CD4-positive, alpha-beta T cell treated with Interleukin-4 for 1 hour (primary cell): ENCODE measurements at regions not wholly inside any gene's neighbourhood (a gene's known extent, or its start where the extent isn't known, plus 50 kb on each side); places are given as distances from the start of the nearest gene placed in this dataset.
A peak's percentile ranks its signal among the peaks of the same experiment; 100 is the strongest.
"Not testable (repeated sequence)": the region's sequence is repeated elsewhere in the genome, so short reads cannot be mapped to it uniquely, and the experiment has no call there.

Experiments
- DNase-seq, 2 donors: peaks; one replicate each; pipeline ENCODE4 v3.0.0-alpha.2; 2020 to 2022

DNA sequence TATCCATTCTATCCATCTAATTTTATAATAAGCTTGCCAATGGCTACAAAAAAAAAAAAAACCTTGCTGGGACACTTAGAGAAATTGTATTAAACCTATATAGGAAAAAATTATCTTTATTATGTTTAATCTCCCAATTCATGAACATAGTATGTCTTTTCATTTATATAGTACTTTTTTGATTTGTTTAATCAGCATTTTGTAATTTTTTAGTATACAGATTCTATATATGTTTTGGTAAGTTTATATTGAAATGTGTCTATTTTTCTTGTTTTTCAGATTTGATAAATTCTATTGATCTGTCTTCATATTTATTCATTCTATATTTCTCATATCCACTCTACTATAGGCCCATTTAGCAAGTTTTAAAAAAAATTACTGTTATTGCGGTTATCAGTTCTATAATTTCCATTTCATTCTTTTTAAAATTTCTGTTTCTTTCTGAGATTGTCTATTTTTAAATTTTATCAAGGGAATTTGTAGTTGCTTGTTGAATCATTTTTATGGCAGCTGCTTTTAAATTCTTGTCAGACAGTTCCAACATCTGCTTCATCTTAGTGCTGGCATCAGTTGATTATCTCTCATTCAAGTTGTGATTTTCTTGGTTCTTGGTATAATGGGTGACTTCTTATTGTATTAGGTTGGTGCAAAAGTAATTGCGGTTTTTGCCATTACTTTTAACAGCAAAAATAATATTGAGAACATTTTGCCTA is 170.1 kb upstream of the S1PR3 start:
- no peak for DNase-seq

DNA sequence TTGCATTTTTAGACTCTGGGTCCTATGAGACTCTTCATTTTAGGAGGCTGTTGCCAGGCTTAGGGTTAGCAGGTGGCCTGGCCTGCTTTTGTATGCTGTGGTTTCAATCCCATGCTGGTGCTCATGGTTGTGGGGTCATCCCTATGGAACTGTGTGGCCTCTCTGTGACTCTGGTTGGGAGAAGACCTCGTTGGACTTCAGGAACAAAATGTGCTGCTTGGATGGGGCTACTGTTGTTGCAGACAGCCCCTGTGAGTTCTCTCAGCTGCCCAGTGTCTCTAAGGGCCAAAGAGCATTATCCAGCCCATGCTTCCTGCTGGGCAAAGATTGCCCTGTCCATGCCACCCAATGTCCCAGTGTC is 169.5 kb upstream of the S1PR3 start:
- no peak for DNase-seq

DNA sequence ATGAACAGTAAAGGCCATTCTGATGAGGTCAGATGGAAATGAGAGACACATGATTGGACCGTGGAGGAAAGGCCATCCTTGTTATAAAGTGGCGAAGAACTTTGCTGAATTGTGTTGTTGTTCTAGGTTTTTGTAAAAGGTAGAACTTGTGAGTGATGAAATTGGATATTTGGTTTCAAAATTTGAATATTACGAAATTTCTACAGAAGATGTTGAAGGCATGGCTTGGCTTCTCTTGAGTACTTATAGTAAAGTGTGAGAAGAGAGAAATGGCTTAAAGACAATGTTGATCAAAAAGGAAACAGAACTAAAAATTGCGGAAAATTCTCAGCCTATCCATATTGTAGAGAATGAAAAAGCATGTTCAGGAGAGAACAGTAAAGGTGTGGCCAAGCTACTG is 166.6 kb upstream of the S1PR3 start:
- DNase-seq, result no peak

DNA sequence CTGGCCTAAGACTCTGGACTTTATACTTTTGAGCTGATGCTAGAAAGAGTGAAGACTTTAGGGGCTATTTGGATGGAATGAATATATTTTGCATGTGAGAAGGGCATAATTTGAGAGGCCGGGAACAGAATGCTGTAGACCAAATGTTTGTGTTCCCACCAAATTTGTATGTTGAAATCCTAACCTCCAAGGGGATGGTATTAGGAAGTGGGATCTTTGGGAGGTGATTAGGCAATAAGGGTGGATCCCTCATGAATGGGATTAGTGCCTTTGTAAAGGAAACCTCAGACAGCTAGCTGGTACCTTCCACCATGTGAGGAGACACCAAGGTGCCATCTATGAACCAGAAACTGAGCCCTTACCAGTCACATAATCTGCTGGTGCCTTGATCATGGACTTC is 165.1 kb upstream of the S1PR3 start:
- no peak for DNase-seq

DNA sequence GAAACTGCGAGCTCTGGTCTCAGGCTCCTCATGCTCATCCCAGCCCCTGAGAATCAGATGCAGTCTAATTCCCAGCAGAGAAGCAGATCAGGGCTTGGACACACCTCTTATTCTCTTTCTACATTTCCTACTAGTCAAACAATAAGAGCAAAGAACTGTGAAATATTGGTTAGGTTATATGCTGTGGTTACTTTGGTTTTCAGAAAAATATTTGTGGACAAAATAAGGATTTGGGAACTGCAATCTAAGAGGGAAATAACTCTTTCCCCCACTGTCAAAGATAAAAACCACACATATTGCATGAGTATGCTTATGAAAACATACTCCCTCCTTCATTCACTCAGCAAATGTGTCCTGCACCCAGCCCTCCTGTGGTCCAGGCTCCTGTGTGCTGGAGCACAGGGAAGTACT is 164.5 kb upstream of the S1PR3 start:
- DNase-seq, result no peak

DNA sequence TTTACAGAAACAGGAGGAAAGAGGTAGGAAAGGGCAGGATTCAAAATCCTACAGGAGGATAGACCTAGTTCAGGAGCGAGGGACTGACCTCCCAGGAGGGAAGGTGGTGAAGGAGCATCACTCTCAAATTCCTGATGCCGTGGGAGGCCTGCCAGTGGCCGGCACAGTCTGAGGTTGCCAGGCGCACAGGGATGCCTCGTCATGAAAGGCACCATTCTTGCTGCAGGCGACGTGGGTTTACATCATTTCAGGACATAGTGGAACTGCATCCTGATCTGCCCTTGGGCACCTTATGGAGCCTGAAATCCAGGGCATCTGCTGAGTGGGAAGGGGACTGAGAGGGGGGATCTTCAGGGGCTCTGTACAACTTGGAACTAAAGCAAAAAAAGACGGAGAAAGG is 163.2 kb upstream of the S1PR3 start:
- no peak for DNase-seq

DNA sequence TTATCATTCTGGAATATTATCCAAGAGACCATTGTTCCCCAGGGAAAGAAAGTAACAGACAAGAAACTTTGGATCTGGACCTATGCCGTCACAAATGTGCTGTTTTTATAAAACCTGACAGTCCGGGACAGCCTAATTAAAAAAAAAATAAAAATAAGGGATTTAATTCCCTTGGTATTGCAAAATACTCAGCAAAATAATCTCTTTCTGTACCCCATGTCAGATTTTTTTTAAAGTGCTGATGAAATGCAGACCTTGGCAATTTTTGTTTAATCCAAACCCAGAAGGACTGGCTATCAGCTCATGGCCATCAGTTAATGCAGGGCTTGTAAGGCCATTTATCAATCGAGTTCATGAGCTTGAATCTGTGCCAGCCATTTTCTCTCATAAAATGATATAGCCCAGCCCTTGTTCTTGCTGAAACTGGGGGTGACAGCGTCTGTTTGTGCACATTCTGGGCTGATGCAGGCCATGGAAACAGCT is 162.7 kb upstream of the S1PR3 start:
- no peak for DNase-seq

DNA sequence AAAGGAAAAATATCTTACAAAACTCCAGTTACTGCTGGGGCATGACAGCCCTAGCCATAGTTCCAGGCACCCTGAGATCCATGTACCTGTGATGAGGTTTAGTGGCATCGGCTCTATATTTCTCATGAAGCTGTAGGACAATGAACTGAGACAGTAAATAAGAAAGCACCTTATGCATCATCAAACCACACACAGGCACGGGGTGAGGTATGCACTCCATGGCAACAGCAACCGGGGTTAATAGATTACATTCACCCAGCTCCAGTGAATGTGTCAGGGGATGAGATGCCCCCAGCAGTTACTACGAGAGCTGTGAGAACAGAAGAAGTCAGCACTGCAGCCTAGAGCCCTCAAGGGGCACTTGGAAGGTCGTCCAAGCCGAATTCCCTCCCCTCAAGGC is 162.0 kb upstream of the S1PR3 start:
- no peak for DNase-seq

DNA sequence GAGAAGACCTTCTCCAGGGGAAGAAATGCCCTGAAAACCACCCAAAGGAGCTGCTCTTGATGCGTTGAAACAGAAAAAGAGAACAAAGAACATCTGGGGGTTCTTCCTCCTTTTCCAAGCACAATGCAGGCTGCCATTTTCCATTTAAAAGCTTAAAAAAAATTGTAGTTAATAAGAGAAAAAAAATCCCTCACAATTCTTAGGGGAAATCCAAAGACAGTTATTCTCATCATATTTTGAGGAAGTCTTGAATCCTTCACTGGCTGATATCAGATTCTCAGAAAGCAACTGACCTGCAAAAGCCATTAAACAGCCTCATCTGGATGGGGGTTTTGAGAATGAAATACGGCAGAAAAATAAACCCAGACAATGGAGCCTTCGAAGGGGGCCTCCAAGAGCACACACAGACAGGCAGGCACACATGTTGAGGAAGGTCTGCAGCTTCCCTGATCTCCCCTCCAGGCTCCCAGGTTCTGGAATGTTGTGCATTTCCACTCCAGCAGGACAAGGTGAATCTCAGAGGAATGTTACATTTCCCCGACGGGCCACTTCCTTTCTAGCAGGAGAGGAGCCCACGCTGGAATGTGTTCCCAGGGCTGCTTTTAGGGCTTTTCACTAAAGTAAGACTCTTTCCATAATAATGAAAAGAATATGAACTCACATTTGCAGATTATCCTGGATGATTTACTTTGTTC is 159.4 kb upstream of the S1PR3 start:
- no peak for DNase-seq

DNA sequence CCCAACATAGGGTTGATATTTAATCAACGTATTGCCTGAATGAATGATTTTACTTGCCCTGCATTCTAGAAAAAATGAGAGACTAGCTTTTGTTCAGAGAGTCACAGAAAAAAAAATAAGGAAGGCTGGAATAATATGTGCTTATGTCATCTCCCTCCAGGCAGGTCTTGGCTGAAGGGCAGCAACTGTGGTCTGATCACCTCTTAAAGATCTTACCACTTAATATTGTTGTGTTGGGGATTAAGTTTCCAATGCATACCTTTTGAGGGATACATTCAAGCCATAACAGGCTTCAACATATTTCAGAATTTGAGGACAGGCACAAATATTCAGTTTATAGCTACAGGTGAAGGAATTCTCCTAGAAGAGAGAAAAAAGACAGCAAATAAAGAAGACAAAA is 157.3 kb upstream of the S1PR3 start:
- no peak for DNase-seq

DNA sequence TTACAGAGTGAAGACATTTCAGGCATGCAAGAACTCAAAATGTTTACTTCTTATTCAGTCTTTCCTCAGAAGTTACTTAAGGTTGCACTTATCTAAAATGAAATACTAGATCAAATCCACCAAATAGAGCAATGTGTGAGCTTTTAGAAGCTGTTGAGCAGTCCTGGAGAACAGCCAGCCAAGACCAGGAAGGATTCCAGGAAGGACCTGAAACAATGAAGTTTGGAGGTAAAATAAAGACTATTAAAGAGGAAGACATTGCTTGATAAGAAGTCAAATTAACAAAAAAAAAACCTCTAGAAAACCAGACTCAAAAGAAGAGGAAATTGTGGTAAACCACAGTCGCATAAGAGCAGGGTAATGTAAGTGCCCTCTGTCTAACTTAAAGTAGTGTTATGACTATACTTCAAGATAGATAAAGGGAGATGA is 156.2 kb upstream of the S1PR3 start:
- DNase-seq, result peak in 1 of 2 donors; percentile 55

DNA sequence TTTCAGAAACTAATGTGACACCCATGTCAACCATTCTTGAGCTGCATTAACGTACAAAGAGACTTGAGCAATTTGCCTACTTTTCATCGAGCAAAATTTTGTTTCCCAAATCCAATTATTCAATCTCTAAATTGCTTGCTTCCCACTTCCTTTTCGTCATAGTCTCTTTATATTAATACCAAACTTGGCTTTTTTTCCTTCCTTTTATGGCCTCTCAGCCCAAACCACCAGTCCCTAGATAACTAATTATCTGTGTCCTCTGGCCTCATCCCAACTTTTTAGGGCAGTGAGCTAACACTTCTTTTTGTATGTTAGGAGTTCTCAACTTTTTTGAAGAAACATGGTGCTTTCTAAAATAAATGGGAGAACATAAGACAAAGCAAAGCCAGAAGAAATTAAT is 155.5 kb upstream of the S1PR3 start:
- DNase-seq, result no peak

DNA sequence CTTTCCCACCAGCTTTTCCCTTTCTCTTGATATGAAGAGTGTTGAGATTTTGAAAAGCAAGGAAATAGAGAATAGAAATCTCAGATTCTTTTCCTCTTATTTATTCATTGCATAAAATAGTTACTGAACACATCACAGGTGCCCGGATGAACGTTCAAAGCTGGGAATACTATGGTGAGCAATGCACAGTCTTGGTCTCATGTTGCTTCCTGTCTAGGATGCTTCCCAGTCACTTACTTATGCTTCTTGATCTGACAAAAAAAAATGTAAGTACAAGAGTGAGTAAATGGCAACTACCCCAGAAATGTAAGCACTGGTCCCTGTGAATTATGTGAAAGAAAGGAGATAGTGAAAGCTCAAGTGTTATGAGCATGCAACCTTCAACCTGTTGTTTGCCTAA is 153.5 kb upstream of the S1PR3 start:
- DNase-seq, result no peak

DNA sequence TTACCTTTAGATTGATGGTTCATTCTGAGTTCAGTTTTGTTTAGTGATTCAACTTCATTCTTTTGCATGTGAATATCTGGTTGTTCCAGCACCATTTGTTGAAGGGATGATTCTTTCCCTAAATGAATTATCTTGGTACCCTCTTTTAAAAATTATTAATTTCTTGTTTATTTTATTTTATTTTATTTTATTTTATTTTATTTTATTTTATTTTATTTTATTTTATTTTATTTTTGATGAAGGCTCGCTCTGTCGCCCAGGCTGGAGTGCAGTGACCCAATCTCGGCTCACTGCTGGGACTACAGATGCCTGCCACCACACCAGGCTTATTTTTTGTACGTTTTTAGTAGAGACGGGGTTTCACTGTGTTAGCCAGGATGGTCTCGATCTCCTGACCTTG is 141.4 kb upstream of the S1PR3 start:
- DNase-seq, result not testable (repeated sequence)

DNA sequence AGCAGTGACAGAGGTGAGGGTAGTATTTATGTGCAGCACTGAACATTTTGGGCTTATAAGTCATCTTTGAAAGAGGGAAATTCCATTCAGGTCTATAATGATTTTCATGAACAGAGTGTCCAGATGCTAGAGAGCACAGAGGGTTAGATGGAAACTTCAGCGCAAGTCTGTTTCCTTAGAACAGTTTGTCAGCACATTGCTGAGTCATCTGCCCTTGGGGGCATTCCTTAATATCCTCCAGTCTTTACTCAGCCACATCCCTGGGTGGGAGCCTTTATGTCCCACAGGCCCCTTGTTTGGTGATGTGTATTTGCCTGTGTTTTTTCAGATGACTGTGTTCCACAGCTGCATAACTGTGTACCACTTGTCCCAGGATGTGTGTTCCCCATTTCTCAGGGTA is 138.5 kb upstream of the S1PR3 start:
- no peak for DNase-seq

DNA sequence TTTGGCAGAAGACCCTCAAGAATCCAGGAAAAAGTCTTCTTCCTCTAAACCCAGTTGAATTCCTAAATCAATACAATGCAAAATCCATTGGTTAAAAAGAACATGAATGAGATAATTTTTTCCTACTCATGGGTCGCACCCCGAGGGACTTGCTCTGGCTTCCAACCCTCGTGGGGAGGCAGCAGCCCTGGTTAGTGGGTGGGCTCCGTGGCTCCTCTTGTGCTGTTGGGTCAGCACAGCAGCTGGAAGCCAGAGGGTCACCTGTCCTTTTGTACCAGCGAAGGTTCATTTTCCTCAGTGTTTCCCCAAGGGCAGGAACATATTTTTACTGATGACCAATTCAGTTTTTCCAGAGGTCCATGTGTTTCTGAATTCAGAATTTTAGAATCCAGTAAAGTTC is 120.6 kb upstream of the S1PR3 start:
- no peak for DNase-seq

DNA sequence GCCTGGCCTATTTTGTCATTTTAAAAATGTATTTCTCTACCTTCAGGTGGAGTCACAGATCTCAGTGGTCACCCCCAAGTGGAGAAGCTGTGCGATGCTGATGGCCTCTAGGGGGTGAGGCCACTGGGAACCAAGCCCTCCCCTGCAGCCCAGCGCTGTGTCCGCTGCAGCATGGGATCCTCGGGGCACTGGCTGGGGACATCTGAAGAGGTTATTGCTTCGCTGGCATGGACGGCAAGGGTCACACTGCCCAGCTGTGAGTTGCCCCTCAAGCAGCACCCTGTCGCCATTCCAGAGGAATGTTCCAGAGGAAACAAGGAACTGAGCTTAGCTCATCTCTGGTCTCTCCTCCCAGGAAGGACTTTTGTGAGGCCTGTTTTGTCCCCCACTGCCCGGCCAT is 119.6 kb upstream of the S1PR3 start:
- DNase-seq, result no peak

DNA sequence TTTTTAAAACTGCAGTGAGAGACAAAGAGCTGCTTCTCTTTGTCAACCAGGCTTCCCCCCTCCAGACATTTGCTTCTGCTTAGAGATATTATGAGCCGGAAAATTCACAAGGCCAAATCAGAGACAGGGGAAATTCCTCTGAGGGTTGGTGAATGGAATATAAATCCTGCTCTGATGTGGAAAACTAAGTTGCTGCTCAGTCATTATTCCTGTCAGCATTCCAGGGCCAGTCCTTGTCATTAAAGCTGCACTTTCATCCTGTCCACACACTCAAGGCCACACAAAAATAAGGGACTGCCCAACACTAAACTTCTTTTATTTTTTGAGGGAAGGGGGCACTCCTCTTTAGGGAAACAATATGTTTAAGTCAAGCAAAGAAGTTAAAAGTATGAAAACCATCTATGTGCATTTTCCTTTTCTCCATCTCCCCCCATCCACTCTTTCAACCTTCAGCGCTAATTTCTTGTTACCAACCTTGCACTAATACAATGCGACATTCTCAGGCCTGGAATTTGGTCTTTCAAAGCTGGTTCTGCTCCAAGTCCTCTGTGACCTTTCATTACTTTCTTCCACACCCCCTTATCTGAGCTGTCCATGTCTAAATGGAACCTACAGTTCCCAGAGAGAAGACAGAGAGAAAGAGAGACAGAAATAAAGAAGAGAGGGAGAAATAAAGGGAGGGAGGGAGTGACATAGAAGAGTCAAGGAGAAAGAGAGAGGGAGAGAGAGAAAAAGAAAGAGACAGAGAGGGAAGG is 118.9 kb upstream of the S1PR3 start:
- no peak for DNase-seq

DNA sequence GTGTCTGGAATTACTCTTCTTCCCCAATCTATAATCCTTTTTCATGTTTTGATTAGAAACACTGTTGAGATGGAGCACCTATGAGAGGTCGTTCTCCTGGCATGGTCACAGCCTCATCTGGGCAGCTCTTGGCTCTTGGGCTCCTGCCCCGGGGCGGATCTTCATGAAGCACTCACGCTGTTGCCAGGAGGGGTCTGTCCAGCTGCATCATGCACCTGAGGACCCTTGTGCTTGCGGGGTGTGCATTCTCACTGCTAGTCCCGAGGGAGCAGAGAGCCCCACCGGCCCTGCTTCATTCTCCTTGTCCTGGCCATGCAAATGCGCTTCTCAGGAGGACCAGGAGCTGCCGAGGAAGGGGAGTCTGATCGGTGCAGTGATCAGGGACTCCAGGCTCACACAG is 117.6 kb upstream of the S1PR3 start:
- no peak for DNase-seq

DNA sequence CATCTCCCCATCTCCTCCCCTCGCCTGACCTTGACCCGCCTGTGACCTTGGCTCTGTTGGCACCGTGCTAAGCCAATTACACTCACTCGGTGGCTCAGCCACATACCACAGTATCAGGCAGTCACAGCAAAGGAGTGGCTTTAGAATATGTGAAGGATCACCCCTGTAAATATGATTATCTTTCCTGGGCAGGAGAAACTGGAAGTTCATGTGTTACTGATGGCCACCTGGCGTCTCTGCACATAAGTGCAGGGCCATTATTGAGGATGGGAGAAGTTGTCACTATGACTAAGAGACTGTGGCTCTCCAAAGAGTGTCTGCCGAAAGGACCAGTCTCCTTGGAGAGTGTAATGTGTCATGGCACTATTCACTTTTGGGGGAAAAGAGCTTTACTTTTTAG is 116.9 kb upstream of the S1PR3 start:
- DNase-seq, result no peak

DNA sequence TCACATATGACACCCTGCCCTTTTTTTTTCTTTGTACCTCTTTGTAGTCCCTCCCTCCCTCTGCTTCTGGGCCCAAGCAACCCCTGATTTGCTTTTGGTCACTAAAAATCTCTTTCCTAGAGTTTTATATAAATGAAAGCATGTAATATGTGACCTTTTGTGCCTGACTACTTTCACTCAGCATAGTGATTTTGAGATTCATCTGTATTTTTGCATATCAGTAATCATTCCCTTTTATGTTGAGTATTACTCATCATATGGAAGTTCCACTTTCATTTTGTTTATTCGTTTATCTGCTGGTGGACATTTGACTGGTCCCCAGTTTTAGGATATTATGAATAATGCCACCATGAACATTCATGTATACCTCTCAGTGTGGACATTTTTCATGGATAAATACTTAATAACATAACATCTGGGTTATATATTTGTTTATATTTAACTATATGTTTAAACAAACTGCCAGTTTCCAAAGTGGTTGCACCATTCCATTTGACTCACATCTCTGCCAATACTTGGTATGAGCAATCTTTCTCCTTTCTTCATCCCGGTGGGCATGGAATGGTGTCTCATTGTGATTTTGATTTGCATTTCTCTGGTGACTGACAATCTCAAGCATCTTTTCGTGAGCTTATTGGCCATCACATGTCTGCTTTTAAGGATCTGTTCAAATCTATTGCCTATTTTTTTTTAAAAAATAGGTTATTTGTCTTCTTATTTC is 115.7 kb upstream of the S1PR3 start:
- DNase-seq, result no peak

DNA sequence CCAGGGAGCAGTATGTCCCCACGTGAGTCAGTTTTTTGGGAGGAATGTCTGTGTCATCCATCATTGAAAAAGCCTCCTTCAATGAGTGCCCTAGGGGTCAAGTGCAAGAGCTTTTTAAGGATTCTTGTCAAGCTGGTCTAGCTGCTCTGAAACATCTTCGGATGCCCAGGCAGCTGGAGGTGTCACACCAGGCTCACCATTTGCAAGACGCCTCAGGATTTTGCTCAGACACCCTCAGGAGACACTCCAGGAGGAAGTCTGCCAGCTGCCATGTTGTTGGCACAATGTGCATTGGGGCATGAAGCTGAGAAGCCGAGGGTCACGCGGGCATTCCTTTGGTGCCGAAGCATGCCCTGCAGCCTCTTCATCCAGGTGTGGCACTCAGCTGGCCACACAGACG is 111.1 kb upstream of the S1PR3 start:
- DNase-seq, result no peak

DNA sequence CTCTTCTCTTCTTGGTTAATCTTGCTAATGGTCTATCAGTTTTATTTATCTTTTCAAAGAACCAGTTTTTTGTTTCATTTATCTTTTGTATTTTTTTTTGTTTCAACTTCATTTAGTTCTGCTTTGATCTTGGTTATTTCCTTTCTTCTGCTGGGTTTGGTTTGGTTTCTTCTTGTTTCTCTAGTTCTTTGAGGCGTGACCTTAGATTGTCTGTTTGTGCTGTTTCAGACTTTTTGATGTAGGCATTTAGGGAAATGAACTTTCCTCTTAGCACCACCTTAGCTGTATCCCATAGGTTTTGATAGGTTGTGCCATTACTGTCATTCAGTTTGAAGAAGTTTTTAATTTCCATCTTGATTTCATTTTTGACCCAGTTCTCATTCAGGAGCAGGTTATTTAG is 107.0 kb upstream of the S1PR3 start:
- not testable (repeated sequence) for DNase-seq
